Pancreas (tissue), 10 donors: ENCODE measurements at regions not wholly inside any gene's neighbourhood (a gene's known extent, or its start where the extent isn't known, plus 50 kb on each side); places are given as distances from the start of the nearest gene placed in this dataset.

Source experiments
- ATAC-seq, 4 donors: fragments of 200-7000 bp; cut with Tn5 transposase; one replicate each; pipeline versions ENCODE4 v1.8.0 to v1.9.1; 2020; ENCODE audit warnings: mild to moderate bottlenecking in 4 of 4, moderate library complexity in 4 of 4
- DNase-seq, 6 donors: peaks; one replicate each; pipeline ENCODE4 v3.0.0-alpha.2; 2020
- FAIRE-seq: peaks from 2 replicates; lab custom pipeline; 2012; peaks lifted over from hg19 to GRCh38; lab: Jason Lieb, UNC
- H3K27ac ChIP-seq, 4 donors: fragments of 200-600 bp; sonication (generic); 1 replicate in 3 of 4; 2 replicates in 1 of 4; pipeline versions ENCODE4 v1.5.0 to v1.8.0; 2020
- H3K27me3 ChIP-seq, 4 donors: fragments of 200-600 bp; one replicate each; pipeline ENCODE4 v1.8.0; 2021
- H3K36me3 ChIP-seq, 3 donors: fragments of 200-600 bp; sonication (generic) in 1 of 3; one replicate each; pipeline versions ENCODE4 v1.5.0 to v1.8.0; 2020 to 2021
- H3K4me1 ChIP-seq, 3 donors: fragments of 200-600 bp; one replicate each; pipeline ENCODE4 v1.8.0; 2021
- H3K4me3 ChIP-seq, 4 donors: fragments of 200-600 bp; sonication (generic) in 2 of 4; one replicate each; pipeline versions ENCODE4 v1.5.0 to v1.8.0; 2020 to 2021
- H3K9me3 ChIP-seq, 4 donors: fragments of 200-600 bp; one replicate each; pipeline ENCODE4 v1.8.0; 2021
- WGBS, 2 donors: extraction: QIAGEN DNeasy Blood & Tissue Kit; methylation state at CpG; one replicate each; pipeline ENCODE4 v1.1.7; 2013; 5-methylcytosine and 5-hydroxymethylcytosine counted together
- intact Hi-C, 3 donors: fragments of 100-400 bp; cut with DNase I; formaldehyde crosslinking; loops; one replicate each; pipeline versions ENCODE4 v1.11.1 to v1.14.2; 2022
- TF ChIP-seq, protein P1 (sequence below), 4 donors: fragments of 200-600 bp; sonication (generic) in 3 of 4; IDR thresholded peaks; one replicate each; pipeline versions ENCODE4 v1.5.0 to v1.8.0; 2021; ENCODE audit warnings: antibody characterized with exemption in 4 of 4
- donor health status: healthy with polysubstance abuse.
- donor health status: DM: no; HTN: no; CAD: no; lungs with moderate emphysema.
- donor health status: DM: no; HTN: no; CAD: no.
- donor health status: control.
- donor health status: control.
- donor health status: Bipolar disorder and iron deficiency.
- donor health status: DM: yes; HTN: yes; CAD: no.
- donor health status: DM: no; HTN: no; CAD: no.
- donor health status: DM: no; HTN: no; CAD: no.
- donor health status: DM: yes; HTN: yes; CAD: no.

- 89 to 92% methylated on average over 2 of the region's 2 CpGs for WGBS, 2 donors
- no peak for FAIRE-seq
- TF ChIP-seq, protein P1, sequence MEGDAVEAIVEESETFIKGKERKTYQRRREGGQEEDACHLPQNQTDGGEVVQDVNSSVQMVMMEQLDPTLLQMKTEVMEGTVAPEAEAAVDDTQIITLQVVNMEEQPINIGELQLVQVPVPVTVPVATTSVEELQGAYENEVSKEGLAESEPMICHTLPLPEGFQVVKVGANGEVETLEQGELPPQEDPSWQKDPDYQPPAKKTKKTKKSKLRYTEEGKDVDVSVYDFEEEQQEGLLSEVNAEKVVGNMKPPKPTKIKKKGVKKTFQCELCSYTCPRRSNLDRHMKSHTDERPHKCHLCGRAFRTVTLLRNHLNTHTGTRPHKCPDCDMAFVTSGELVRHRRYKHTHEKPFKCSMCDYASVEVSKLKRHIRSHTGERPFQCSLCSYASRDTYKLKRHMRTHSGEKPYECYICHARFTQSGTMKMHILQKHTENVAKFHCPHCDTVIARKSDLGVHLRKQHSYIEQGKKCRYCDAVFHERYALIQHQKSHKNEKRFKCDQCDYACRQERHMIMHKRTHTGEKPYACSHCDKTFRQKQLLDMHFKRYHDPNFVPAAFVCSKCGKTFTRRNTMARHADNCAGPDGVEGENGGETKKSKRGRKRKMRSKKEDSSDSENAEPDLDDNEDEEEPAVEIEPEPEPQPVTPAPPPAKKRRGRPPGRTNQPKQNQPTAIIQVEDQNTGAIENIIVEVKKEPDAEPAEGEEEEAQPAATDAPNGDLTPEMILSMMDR (IDR thresholded peaks at IDR 0.05), result no peak
Measured at GRCh38 chr12:87254381-87255030, 774.7 kb downstream of the C12orf50 start.

GRCh38 chr12:87253157-87253556 lies 776.0 kb downstream of the C12orf50 start:
- DNase-seq (peak in 4 of 6 donors; percentile 13 to 47 (median 30)), FAIRE-seq (no peak), ATAC-seq (no peak)
- intact Hi-C loops, result no loop called here
- H3K4me1 ChIP-seq, result no peaks in the 10 kb centered on the region
- TF ChIP-seq, protein P1 (IDR thresholded peaks at IDR 0.05), result no peak
- H3K27me3 ChIP-seq, result no peaks in the 10 kb centered on the region
- no peaks in the 10 kb centered on the region for H3K9me3 ChIP-seq
- 53 to 66% methylated on average over 2 of the region's 2 CpGs for WGBS, 2 donors
- no peak overlapping the region for H3K27ac ChIP-seq
- no peaks in the 10 kb centered on the region for H3K36me3 ChIP-seq
- no peak overlapping the region for H3K4me3 ChIP-seq

More at GRCh38 chr12:87254381-87255030, 774.7 kb downstream of the C12orf50 start:
- intact Hi-C loops, result no loop called here
- H3K4me1 ChIP-seq, result no peaks in the 10 kb centered on the region
- no peak overlapping the region for H3K4me3 ChIP-seq
- DNase-seq, result no peak
- no peak overlapping the region for H3K27ac ChIP-seq
- H3K9me3 ChIP-seq, result no peaks in the 10 kb centered on the region
- no peak for ATAC-seq
- no peaks in the 10 kb centered on the region for H3K36me3 ChIP-seq
- no peaks in the 10 kb centered on the region for H3K27me3 ChIP-seq

DNA sequence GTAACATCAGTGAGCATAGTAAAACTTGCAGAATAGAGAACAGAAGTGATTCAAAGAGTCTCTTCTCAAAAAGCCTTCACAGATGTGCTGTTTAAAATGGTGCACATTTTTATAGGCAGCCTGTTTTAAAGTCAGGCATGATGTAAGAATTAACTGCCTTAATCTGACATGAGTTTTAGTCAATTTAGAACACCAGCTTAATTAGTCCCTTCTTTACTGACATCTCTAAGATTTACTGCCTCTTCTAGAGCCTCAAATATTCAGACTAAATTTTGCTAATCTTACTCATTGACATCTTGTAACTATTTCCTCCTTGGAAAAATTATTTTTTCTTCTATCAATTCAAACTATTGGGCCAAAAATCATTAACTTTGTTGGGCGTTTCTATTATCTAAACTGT lies 782.5 kb downstream of the C12orf50 start:
- no peak for DNase-seq
- Histone ChIP-seq H3K4me3 (no peak overlapping the region), H3K27ac (no peak overlapping the region), H3K9me3 (no peaks in the 10 kb centered on the region), H3K27me3 (no peaks in the 10 kb centered on the region), H3K4me1 (no peaks in the 10 kb centered on the region), H3K36me3 (no peaks in the 10 kb centered on the region)
- TF ChIP-seq, protein P1 (IDR thresholded peaks at IDR 0.05), result no peak
- no peak for ATAC-seq
- intact Hi-C loops, result no loop called here
- WGBS, 2 donors, result 56 to 60% methylated on average over 1 of the region's 1 CpG
- no peak for FAIRE-seq

DNA sequence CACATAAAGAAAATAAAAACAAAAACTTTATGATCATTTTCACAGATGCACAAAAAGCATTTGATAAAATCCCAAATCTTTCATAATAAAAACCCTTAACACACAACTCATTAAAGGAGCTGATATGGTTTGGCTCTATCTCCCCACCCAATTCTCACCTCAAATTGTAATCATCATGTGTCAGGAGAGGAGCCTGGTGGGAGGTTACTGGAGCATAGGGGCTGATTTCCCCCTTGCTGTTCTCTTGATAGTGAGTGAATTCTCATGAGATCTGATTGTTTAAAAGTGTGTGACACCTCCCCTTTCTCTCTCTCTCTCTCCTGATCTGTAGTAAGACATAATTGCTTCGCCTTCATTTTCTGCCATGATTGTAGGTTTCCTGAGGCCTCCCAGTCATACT lies 790.7 kb downstream of the C12orf50 start:
- DNase-seq, result no peak
- WGBS, 2 donors, result 92 to 100% methylated on average over 1 of the region's 1 CpG
- Histone ChIP-seq H3K27ac (no peak overlapping the region), H3K4me1 (no peaks in the 10 kb centered on the region), H3K4me3 (no peak overlapping the region), H3K9me3 (no peaks in the 10 kb centered on the region), H3K27me3 (no peaks in the 10 kb centered on the region), H3K36me3 (no peaks in the 10 kb centered on the region)
- no peak for ATAC-seq
- TF ChIP-seq, protein P1 (IDR thresholded peaks at IDR 0.05), result no peak
- FAIRE-seq, result no peak
- intact Hi-C loops, result no loop called here

GRCh38 chr12:87234898-87235297 lies 794.3 kb downstream of the C12orf50 start:
- 82 to 90% methylated on average over 1 of the region's 1 CpG for WGBS, 2 donors
- intact Hi-C loops, result no loop called here
- no peak overlapping the region for H3K4me3 ChIP-seq
- H3K4me1 ChIP-seq, result no peaks in the 10 kb centered on the region
- no peak for FAIRE-seq
- TF ChIP-seq, protein P1 (IDR thresholded peaks at IDR 0.05), result no peak
- no peaks in the 10 kb centered on the region for H3K36me3 ChIP-seq
- DNase-seq, result no peak
- no peaks in the 10 kb centered on the region for H3K9me3 ChIP-seq
- H3K27ac ChIP-seq, result no peak overlapping the region
- ATAC-seq, result no peak
- no peaks in the 10 kb centered on the region for H3K27me3 ChIP-seq
